Tibial artery (tissue), 4 donors: ENCODE measurements at regions not wholly inside any gene's neighbourhood (a gene's known extent, or its start where the extent isn't known, plus 50 kb on each side); places are given as distances from the start of the nearest gene placed in this dataset.

Experiments
- DNase-seq, 2 donors: peaks; one replicate each; pipeline ENCODE4 v3.0.0-alpha.2; 2019
- H3K27ac ChIP-seq, 2 donors: fragments of 200-600 bp; sonication (generic) in 1 of 2; 1 replicate in 1 of 2; 2 replicates in 1 of 2; pipeline ENCODE4 v1.5.1; 2018 to 2019; ENCODE audit warnings: mild to moderate bottlenecking in 1 of 2
- H3K27me3 ChIP-seq, 2 donors: fragments of 200-600 bp; sonication (generic) in 1 of 2; one replicate each; pipeline versions ENCODE4 v1.5.1 to v1.6.0; 2016 to 2019
- H3K36me3 ChIP-seq, 3 donors: fragments of 200-600 bp; sonication (generic) in 2 of 3; one replicate each; pipeline ENCODE4 v1.5.1; 2016 to 2019; ENCODE audit warnings: mild to moderate bottlenecking in 2 of 3
- H3K4me1 ChIP-seq, 4 donors: fragments of 200-600 bp; sonication (generic) in 2 of 4; 1 replicate in 3 of 4; 2 replicates in 1 of 4; pipeline ENCODE4 v1.5.1; 2016 to 2019
- H3K4me3 ChIP-seq, 2 donors: fragments of 200-600 bp; sonication (generic) in 1 of 2; 1 replicate in 1 of 2; 2 replicates in 1 of 2; pipeline ENCODE4 v1.5.1; 2018 to 2019; ENCODE audit warnings: mild to moderate bottlenecking in 2 of 2
- H3K9me3 ChIP-seq, 3 donors: fragments of 200-600 bp; sonication (generic) in 1 of 3; one replicate each; pipeline ENCODE4 v1.5.1; 2016 to 2019
- intact Hi-C: fragments of 100-400 bp; cut with DNase I; formaldehyde crosslinking; loops from one replicate; pipeline ENCODE4 v1.15.0; 2023; ENCODE audit warnings: low total_unique reads
- TF ChIP-seq, protein P1 (sequence below), 2 experiments: fragments of 200-600 bp in 1 of 2; fragments of 450-650 bp in 1 of 2; IDR thresholded peaks; one replicate each; pipeline ENCODE4 v1.5.1; 2017 to 2019; ENCODE audit warnings: antibody characterized with exemption in 2 of 2, mild to moderate bottlenecking in 1 of 2, moderate library complexity in 1 of 2

DNA sequence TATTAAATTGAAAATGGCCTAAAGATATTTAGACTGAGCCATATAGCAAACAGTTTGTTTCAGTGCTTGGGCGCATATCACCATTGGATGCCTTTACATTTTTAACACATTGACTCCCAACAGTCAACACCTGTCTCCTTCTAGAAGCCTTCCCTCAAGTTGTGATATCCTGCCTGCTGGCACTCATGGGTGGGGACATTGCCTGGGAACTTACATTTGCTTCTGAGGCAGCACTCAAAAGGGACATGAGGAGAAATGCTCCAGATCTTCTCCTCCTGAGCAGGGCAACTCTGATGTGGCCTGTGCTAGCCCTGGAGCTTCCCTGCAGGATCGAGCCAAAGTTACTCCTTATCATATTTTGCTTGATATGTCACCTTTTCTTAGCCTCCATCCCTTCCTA, 392.2 kb downstream of the CDH7 start:
- Histone ChIP-seq H3K4me1 (no peaks in the 10 kb centered on the region), H3K4me3 (no peak overlapping the region), H3K27ac (no peak overlapping the region), H3K36me3 (no peaks in the 10 kb centered on the region), H3K9me3 (no peaks in the 10 kb centered on the region), H3K27me3 (no peaks in the 10 kb centered on the region)
- intact Hi-C loops = no loop called here
- TF ChIP-seq, protein P1, sequence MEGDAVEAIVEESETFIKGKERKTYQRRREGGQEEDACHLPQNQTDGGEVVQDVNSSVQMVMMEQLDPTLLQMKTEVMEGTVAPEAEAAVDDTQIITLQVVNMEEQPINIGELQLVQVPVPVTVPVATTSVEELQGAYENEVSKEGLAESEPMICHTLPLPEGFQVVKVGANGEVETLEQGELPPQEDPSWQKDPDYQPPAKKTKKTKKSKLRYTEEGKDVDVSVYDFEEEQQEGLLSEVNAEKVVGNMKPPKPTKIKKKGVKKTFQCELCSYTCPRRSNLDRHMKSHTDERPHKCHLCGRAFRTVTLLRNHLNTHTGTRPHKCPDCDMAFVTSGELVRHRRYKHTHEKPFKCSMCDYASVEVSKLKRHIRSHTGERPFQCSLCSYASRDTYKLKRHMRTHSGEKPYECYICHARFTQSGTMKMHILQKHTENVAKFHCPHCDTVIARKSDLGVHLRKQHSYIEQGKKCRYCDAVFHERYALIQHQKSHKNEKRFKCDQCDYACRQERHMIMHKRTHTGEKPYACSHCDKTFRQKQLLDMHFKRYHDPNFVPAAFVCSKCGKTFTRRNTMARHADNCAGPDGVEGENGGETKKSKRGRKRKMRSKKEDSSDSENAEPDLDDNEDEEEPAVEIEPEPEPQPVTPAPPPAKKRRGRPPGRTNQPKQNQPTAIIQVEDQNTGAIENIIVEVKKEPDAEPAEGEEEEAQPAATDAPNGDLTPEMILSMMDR (IDR thresholded peaks at IDR 0.05) = no peak
- DNase-seq = no peak

DNA sequence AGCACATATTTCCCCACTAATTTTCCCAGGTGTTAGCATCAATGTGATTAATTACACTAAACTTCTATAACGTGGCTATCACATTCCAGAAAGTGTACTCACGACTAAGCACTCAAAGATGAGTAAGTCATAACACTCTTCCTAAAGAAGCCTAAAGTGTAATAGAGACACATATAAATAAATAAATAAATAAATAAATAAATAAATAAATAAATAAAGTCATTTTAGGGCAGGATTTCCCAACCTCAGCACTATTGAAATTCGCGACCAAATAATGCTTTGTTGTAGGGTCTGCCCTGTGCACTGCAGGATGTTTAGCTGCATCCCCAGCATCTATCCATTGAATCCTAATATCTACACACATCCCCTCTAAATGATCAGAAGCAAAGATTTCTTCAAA, 390.9 kb downstream of the CDH7 start:
- no peaks in the 10 kb centered on the region for H3K27me3 ChIP-seq
- no peaks in the 10 kb centered on the region for H3K36me3 ChIP-seq
- DNase-seq = no peak
- H3K9me3 ChIP-seq = no peaks in the 10 kb centered on the region
- H3K4me3 ChIP-seq = no peak overlapping the region
- no peaks in the 10 kb centered on the region for H3K4me1 ChIP-seq
- intact Hi-C loops = no loop called here
- TF ChIP-seq, protein P1 (IDR thresholded peaks at IDR 0.05) = no peak
- no peak overlapping the region for H3K27ac ChIP-seq

- Histone ChIP-seq H3K36me3 (no peaks in the 10 kb centered on the region), H3K4me1 (no peaks in the 10 kb centered on the region), H3K4me3 (no peak overlapping the region), H3K9me3 (no peaks in the 10 kb centered on the region), H3K27ac (no peak overlapping the region), H3K27me3 (no peaks in the 10 kb centered on the region)
- DNase-seq = no peak
- intact Hi-C loops = no loop called here
- TF ChIP-seq, protein P1 (IDR thresholded peaks at IDR 0.05) = no peak
These were observed 387.8 kb downstream of the CDH7 start for GRCh38 chr18:66138642-66139041.

- no peaks in the 10 kb centered on the region for H3K27me3 ChIP-seq
- DNase-seq = no peak
- H3K36me3 ChIP-seq = no peaks in the 10 kb centered on the region
- TF ChIP-seq, protein P1 (IDR thresholded peaks at IDR 0.05) = no peak
- H3K4me3 ChIP-seq = no peak overlapping the region
- no peaks in the 10 kb centered on the region for H3K4me1 ChIP-seq
- H3K27ac ChIP-seq = no peak overlapping the region
- no peaks in the 10 kb centered on the region for H3K9me3 ChIP-seq
- intact Hi-C loops = no loop called here
These were observed 385.2 kb downstream of the CDH7 start for GRCh38 chr18:66136039-66136438.

GRCh38 chr18:66129248-66129647, 378.4 kb downstream of the CDH7 start:
- intact Hi-C loops = no loop called here

More at GRCh38 chr18:66129248-66129647, 378.4 kb downstream of the CDH7 start:
- Histone ChIP-seq H3K4me3 (no peak overlapping the region), H3K4me1 (no peaks in the 10 kb centered on the region), H3K27ac (no peak overlapping the region), H3K36me3 (no peaks in the 10 kb centered on the region), H3K9me3 (no peaks in the 10 kb centered on the region), H3K27me3 (no peaks in the 10 kb centered on the region)
- TF ChIP-seq, protein P1 (IDR thresholded peaks at IDR 0.05) = no peak
- no peak for DNase-seq
